ENCODE measurements at regions not wholly inside any gene's neighbourhood (a gene's known extent, or its start where the extent isn't known, plus 50 kb on each side); places are given as distances from the start of the nearest gene placed in this dataset.

GRCh38 chr11:29318134-29318845 lies 698.5 kb downstream of the KCNA4 start:
- TF ChIP-seq CTCF (IDR thresholded peaks at IDR 0.05; ENCODE audit: insufficient read depth, low read depth, low read length) (no peak), EZH2 (IDR thresholded peaks at IDR 0.05; ENCODE audit: insufficient read depth, low read length) (no peak)
